Liver (tissue), 8 donors: ENCODE measurements at regions not wholly inside any gene's neighbourhood (a gene's known extent, or its start where the extent isn't known, plus 50 kb on each side); places are given as distances from the start of the nearest gene placed in this dataset.

Experiments used
- DNase-seq: peaks from one replicate; pipeline ENCODE4 v3.0.0-alpha.2; 2017; ENCODE audit warnings: low spot score
- H3K27ac ChIP-seq, 2 donors: one replicate each; pipeline ENCODE4 v1.7.0; 2013; ENCODE audit warnings: inconsistent platforms in 2 of 2, low read length in 2 of 2, control low read depth in 1 of 2, low read depth in 1 of 2, mild to moderate bottlenecking in 1 of 2
- H3K27me3 ChIP-seq, 4 donors: one replicate each; pipeline versions ENCODE4 v1.6.1 to v1.7.0; 2013; ENCODE audit warnings: low read length in 3 of 4, inconsistent platforms in 1 of 4, mild to moderate bottlenecking in 1 of 4, moderate library complexity in 1 of 4; ENCODE audit not compliant: control insufficient read depth in 4 of 4, insufficient read depth in 4 of 4
- H3K36me3 ChIP-seq, 4 donors: one replicate each; pipeline versions ENCODE4 v1.6.1 to v1.7.0; 2013; ENCODE audit warnings: low read length in 3 of 4, mild to moderate bottlenecking in 3 of 4, low read depth in 1 of 4, moderate library complexity in 1 of 4; ENCODE audit not compliant: control insufficient read depth in 4 of 4, insufficient read depth in 3 of 4
- H3K4me1 ChIP-seq, 4 donors: one replicate each; pipeline versions ENCODE4 v1.6.1 to v1.7.0; 2013; ENCODE audit warnings: low read length in 3 of 4, mild to moderate bottlenecking in 3 of 4, moderate library complexity in 1 of 4; ENCODE audit not compliant: control insufficient read depth in 4 of 4, insufficient read depth in 4 of 4
- H3K4me3 ChIP-seq, 3 donors: one replicate each; pipeline versions ENCODE4 v1.6.1 to v1.7.0; 2013; ENCODE audit warnings: low read length in 3 of 3, control low read depth in 1 of 3, low read depth in 1 of 3, mild to moderate bottlenecking in 1 of 3
- H3K9ac ChIP-seq, 2 donors: one replicate each; pipeline ENCODE4 v1.7.0; 2013; ENCODE audit warnings: low read length in 2 of 2, mild to moderate bottlenecking in 2 of 2, moderate library complexity in 2 of 2, control low read depth in 1 of 2, low read depth in 1 of 2
- H3K9me3 ChIP-seq, 4 donors: one replicate each; pipeline versions ENCODE4 v1.6.1 to v1.7.0; 2013; ENCODE audit warnings: low read length in 3 of 4; ENCODE audit not compliant: control insufficient read depth in 4 of 4
- ATF3 ChIP-seq: IDR thresholded peaks from 2 replicates; pipeline ENCODE4 v1.6.1; 2016; ENCODE audit warnings: antibody characterized with exemption
- CTCF ChIP-seq: fragments of 150-350 bp; IDR thresholded peaks from 2 replicates; pipeline ENCODE4 v1.5.1; 2017; ENCODE audit warnings: improper control_type of control experiment, low read depth, low read length; ENCODE audit not compliant: missing input control
- EGR1 ChIP-seq, 2 donors: IDR thresholded peaks; 2 replicates each; pipeline ENCODE4 v1.6.1; 2016 to 2018; ENCODE audit warnings: antibody characterized with exemption in 2 of 2, low read depth in 2 of 2
- FOXA1 ChIP-seq: IDR thresholded peaks from 2 replicates; pipeline ENCODE4 v1.6.1; 2016; ENCODE audit warnings: antibody characterized with exemption
- FOXA2 ChIP-seq: IDR thresholded peaks from 2 replicates; pipeline ENCODE4 v1.6.1; 2016; ENCODE audit warnings: antibody characterized with exemption
- GABPA ChIP-seq, 2 donors: IDR thresholded peaks in 1 of 2; conservative IDR thresholded peaks in 1 of 2; 2 replicates each; pipeline ENCODE4 v1.6.1; 2016; ENCODE audit warnings: antibody characterized with exemption in 2 of 2, mild to moderate bottlenecking in 1 of 2, moderate library complexity in 1 of 2
- HNF4A ChIP-seq, 2 donors: conservative IDR thresholded peaks; 2 replicates each; pipeline ENCODE4 v1.6.1; 2016; ENCODE audit warnings: antibody characterized with exemption in 2 of 2, mild to moderate bottlenecking in 2 of 2
- HNF4G ChIP-seq: IDR thresholded peaks from 2 replicates; pipeline ENCODE4 v1.6.1; 2016; ENCODE audit warnings: antibody characterized with exemption
- JUND ChIP-seq, 2 donors: IDR thresholded peaks; 2 replicates each; pipeline ENCODE4 v1.6.1; 2016; ENCODE audit warnings: antibody characterized with exemption in 2 of 2
- NR2F2 ChIP-seq: IDR thresholded peaks from 2 replicates; pipeline ENCODE4 v1.6.1; 2016; ENCODE audit warnings: antibody characterized with exemption
- RAD21 ChIP-seq, 2 donors: IDR thresholded peaks; 2 replicates each; pipeline ENCODE4 v1.6.1; 2016; ENCODE audit warnings: antibody characterized with exemption in 2 of 2, mild to moderate bottlenecking in 2 of 2
- REST ChIP-seq: IDR thresholded peaks from 2 replicates; pipeline ENCODE4 v1.6.1; 2016; ENCODE audit warnings: antibody characterized with exemption, mild to moderate bottlenecking
- SP1 ChIP-seq: IDR thresholded peaks from 2 replicates; pipeline ENCODE4 v1.6.1; 2018; ENCODE audit warnings: antibody characterized with exemption, mild to moderate bottlenecking
- TAF1 ChIP-seq: conservative IDR thresholded peaks from 2 replicates; pipeline ENCODE4 v1.6.1; 2016; ENCODE audit warnings: antibody characterized with exemption, mild to moderate bottlenecking
- YY1 ChIP-seq: IDR thresholded peaks from 2 replicates; pipeline ENCODE4 v1.6.1; 2016; ENCODE audit warnings: antibody characterized with exemption, mild to moderate bottlenecking
- WGBS: extraction: QIAGEN DNeasy Blood & Tissue Kit; methylation state at CpG from one replicate; pipeline ENCODE4 v1.1.7; 2013; 5-methylcytosine and 5-hydroxymethylcytosine counted together
- TF ChIP-seq, protein P1 (sequence below): IDR thresholded peaks from 2 replicates; pipeline ENCODE4 v1.6.1; 2016; ENCODE audit warnings: antibody characterized with exemption
- TF ChIP-seq, protein P2 (sequence below): IDR thresholded peaks from 2 replicates; pipeline ENCODE4 v1.6.1; 2016; ENCODE audit warnings: antibody characterized with exemption
- donor health status: healthy.
- donor health status: healthy.
- donor health status: healthy.
- donor health status: healthy.
- donor health status: healthy.

- no peaks in the 10 kb centered on the region for H3K9me3 ChIP-seq
- H3K4me3 ChIP-seq: no peak overlapping the region
- H3K4me1 ChIP-seq: no peaks in the 10 kb centered on the region
- H3K9ac ChIP-seq: no peak overlapping the region
- H3K36me3 ChIP-seq: no peaks in the 10 kb centered on the region
- H3K27ac ChIP-seq: no peak overlapping the region
- no peak for TF ChIP-seq RAD21 (IDR thresholded peaks at IDR 0.05)
- no peak for TF ChIP-seq FOXA1
- no peak for TF ChIP-seq REST
- no peak for TF ChIP-seq FOXA2
- TF ChIP-seq, protein P1, sequence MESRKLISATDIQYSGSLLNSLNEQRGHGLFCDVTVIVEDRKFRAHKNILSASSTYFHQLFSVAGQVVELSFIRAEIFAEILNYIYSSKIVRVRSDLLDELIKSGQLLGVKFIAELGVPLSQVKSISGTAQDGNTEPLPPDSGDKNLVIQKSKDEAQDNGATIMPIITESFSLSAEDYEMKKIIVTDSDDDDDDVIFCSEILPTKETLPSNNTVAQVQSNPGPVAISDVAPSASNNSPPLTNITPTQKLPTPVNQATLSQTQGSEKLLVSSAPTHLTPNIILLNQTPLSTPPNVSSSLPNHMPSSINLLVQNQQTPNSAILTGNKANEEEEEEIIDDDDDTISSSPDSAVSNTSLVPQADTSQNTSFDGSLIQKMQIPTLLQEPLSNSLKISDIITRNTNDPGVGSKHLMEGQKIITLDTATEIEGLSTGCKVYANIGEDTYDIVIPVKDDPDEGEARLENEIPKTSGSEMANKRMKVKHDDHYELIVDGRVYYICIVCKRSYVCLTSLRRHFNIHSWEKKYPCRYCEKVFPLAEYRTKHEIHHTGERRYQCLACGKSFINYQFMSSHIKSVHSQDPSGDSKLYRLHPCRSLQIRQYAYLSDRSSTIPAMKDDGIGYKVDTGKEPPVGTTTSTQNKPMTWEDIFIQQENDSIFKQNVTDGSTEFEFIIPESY: no peak
- TF ChIP-seq HNF4A (conservative IDR thresholded peaks at IDR 0.05): no peak
- no peak for TF ChIP-seq HNF4G
- TF ChIP-seq, protein P2, sequence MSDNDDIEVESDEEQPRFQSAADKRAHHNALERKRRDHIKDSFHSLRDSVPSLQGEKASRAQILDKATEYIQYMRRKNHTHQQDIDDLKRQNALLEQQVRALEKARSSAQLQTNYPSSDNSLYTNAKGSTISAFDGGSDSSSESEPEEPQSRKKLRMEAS: no peak
- TF ChIP-seq SP1: no peak
- TF ChIP-seq ATF3: no peak
- no peak for TF ChIP-seq GABPA (IDR thresholded peaks at IDR 0.05 in 1 of 2, conservative IDR thresholded peaks at IDR 0.05 in 1 of 2)
- no peak for TF ChIP-seq NR2F2
- no peak for TF ChIP-seq JUND (IDR thresholded peaks at IDR 0.05)
- no peak for TF ChIP-seq YY1
- no peak for TF ChIP-seq CTCF
- no peak for TF ChIP-seq TAF1
- TF ChIP-seq EGR1 (IDR thresholded peaks at IDR 0.05; ENCODE audit: low read depth in 2 of 2): no peak
- 98% methylated on average over 5 of the region's 5 CpGs for WGBS
- H3K27me3 ChIP-seq: no peaks in the 10 kb centered on the region
- no peak for DNase-seq
These were observed 165.6 kb upstream of the VRK2 start for GRCh38 chr2:57880967-57881366.
